ENCODE measurements at regions not wholly inside any gene's neighbourhood (a gene's known extent, or its start where the extent isn't known, plus 50 kb on each side); places are given as distances from the start of the nearest gene placed in this dataset.

GRCh38 chr12:5230156-5230555 lies 186.5 kb downstream of the KCNA5 start:
- DNase-seq (ENCODE audit: low spot score), result no peak

GRCh38 chr12:5230861-5231260 lies 187.2 kb downstream of the KCNA5 start:
- DNase-seq (ENCODE audit: low spot score), result no peak

- no peak for DNase-seq (ENCODE audit: low spot score)
Observed at GRCh38 chr12:5232291-5232690, 188.6 kb downstream of the KCNA5 start.

GRCh38 chr12:5232826-5233500 lies 189.3 kb downstream of the KCNA5 start:
- DNase-seq (ENCODE audit: low spot score), result no peak

- no peak for DNase-seq (ENCODE audit: low spot score)
Observed at GRCh38 chr12:5236022-5236640, 192.5 kb downstream of the KCNA5 start.

GRCh38 chr12:5242440-5242839 lies 189.5 kb upstream of the NTF3 start:
- DNase-seq (ENCODE audit: low spot score), result no peak

GRCh38 chr12:5243014-5243413 lies 188.9 kb upstream of the NTF3 start:
- no peak for DNase-seq (ENCODE audit: low spot score)

GRCh38 chr12:5244513-5244972 lies 187.4 kb upstream of the NTF3 start:
- DNase-seq (ENCODE audit: low spot score), result no peak

- no peak for DNase-seq (ENCODE audit: low spot score)
Observed at GRCh38 chr12:5246196-5246595, 185.7 kb upstream of the NTF3 start.

GRCh38 chr12:5247144-5247543 lies 184.8 kb upstream of the NTF3 start:
- DNase-seq (ENCODE audit: low spot score), result no peak

GRCh38 chr12:5248230-5248629 lies 183.7 kb upstream of the NTF3 start:
- no peak for DNase-seq (ENCODE audit: low spot score)

GRCh38 chr12:5248999-5249526 lies 182.8 kb upstream of the NTF3 start:
- no peak for DNase-seq (ENCODE audit: low spot score)

- DNase-seq (ENCODE audit: low spot score), result no peak
Observed at GRCh38 chr12:5251092-5251491, 180.8 kb upstream of the NTF3 start.

- no peak for DNase-seq (ENCODE audit: low spot score)
Observed at GRCh38 chr12:5251786-5252185, 180.1 kb upstream of the NTF3 start.

- no peak for DNase-seq (ENCODE audit: low spot score)
Observed at GRCh38 chr12:5254703-5255102, 177.2 kb upstream of the NTF3 start.

- no peak for DNase-seq (ENCODE audit: low spot score)
Observed at GRCh38 chr12:5257763-5258495, 174.0 kb upstream of the NTF3 start.

- peak; percentile 1 for DNase-seq (ENCODE audit: low spot score)
Observed at GRCh38 chr12:5258498-5258897, 173.4 kb upstream of the NTF3 start.

- DNase-seq (ENCODE audit: low spot score), result no peak
Observed at GRCh38 chr12:5258926-5259325, 173.0 kb upstream of the NTF3 start.

GRCh38 chr12:5259523-5259922 lies 172.4 kb upstream of the NTF3 start:
- no peak for DNase-seq (ENCODE audit: low spot score)

GRCh38 chr12:5260086-5260485 lies 171.8 kb upstream of the NTF3 start:
- DNase-seq (ENCODE audit: low spot score), result no peak

- no peak for DNase-seq (ENCODE audit: low spot score)
Observed at GRCh38 chr12:5260591-5261086, 171.3 kb upstream of the NTF3 start.

GRCh38 chr12:5262450-5262849 lies 169.5 kb upstream of the NTF3 start:
- DNase-seq (ENCODE audit: low spot score), result no peak

- DNase-seq (ENCODE audit: low spot score), result no peak
Observed at GRCh38 chr12:5262885-5263284, 169.0 kb upstream of the NTF3 start.
